ENCODE measurements at regions not wholly inside any gene's neighbourhood (a gene's known extent, or its start where the extent isn't known, plus 50 kb on each side); places are given as distances from the start of the nearest gene placed in this dataset.

GRCh38 chr4:30821275-30821674, 101.1 kb downstream of the PCDH7 start:
- H3K4me1 ChIP-seq (ENCODE audit: insufficient read depth, low read length), result no peaks in the 10 kb centered on the region
- intact Hi-C loops (cut with micrococcal nuclease), result no loop called here
- no peaks in the 10 kb centered on the region for H3K79me2 ChIP-seq (ENCODE audit: low read length)
- H3K36me3 ChIP-seq (ENCODE audit: low read depth, low read length), result no peaks in the 10 kb centered on the region
- POLR2A ChIA-PET (ENCODE audit: unreplicated experiment), result no interaction called here
- H3K9me3 ChIP-seq (ENCODE audit: low read length), result no peaks in the 10 kb centered on the region
- no peak overlapping the region for H3K4me3 ChIP-seq (ENCODE audit: low read length)
- CTCF ChIA-PET, result no interaction called here
- DNase-seq, result peak; percentile 13
- no peak overlapping the region for H3K4me2 ChIP-seq (ENCODE audit: low read length)
- no peaks in the 10 kb centered on the region for H4K20me1 ChIP-seq (ENCODE audit: low read length)
- no TSS peak for BruUV-seq (replicated peaks)
- H3K27me3 ChIP-seq (ENCODE audit: low read length), result no peaks in the 10 kb centered on the region
- no peak overlapping the region for H3K9ac ChIP-seq (ENCODE audit: low read length)
- H2AFZ ChIP-seq (ENCODE audit: low read length), result no peak overlapping the region
- no peak overlapping the region for H3K27ac ChIP-seq (ENCODE audit: low read length)
- no peaks in the 10 kb centered on the region for H3F3A ChIP-seq (ENCODE audit: low read length, unreplicated experiment)
- ATAC-seq, result no peak
- H3K9me2 ChIP-seq (replicated peaks; ENCODE audit: low read length), result no peaks in the 10 kb centered on the region
- TF ChIP-seq CTCF (conservative IDR thresholded peaks at IDR 0.05; ENCODE audit: low read depth, low read length) (no peak), EZH2 (IDR thresholded peaks at IDR 0.05; ENCODE audit: low read length, unreplicated experiment) (no peak), EZH2phosphoT487 (IDR thresholded peaks at IDR 0.05; ENCODE audit: borderline replicate concordance, low read length) (no peak)

DNA sequence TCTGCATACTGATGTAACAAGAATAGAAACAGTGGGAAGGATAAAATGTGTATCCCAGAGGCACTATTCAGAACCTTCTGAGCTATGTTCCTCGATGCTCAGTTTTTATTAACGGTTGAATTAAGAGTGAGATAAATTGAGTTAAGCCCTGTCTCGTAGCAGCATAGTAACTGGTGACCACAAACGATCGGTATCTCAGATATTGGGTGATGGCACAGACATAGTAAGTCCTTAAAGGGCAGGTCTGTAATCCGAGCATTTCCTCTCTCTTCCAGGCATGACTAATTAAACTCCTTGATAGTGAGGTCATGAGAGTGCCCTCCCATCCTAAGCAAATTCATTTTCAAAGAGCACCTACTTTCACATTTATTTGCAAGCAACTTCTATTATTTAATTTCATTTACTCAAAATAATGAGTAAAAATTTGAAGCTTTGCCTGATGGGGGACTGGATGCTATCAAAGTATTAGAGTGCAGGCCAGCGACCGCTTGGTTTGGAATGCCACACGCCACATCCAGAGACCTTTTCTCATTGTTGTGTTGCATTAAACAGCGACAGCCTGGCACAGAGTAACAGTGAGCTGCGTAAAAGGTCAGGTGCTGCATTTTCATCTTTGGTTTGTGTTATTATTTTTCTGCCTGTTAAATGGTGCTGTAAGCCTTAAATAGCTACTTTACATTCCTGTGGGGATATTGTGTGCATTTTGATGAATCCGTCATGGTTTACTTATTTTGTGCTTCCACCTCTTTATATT, 101.9 kb downstream of the PCDH7 start:
- ChIA-PET POLR2A (ENCODE audit: unreplicated experiment) (no interaction called here), CTCF (no interaction called here)
- peak; percentile 19 for DNase-seq

More for the DNA sequence above, 101.9 kb downstream of the PCDH7 start:
- BruUV-seq (replicated peaks), result no TSS peak
- Histone ChIP-seq H2AFZ (ENCODE audit: low read length) (no peak overlapping the region), H3K36me3 (ENCODE audit: low read depth, low read length) (no peaks in the 10 kb centered on the region), H3K27ac (ENCODE audit: low read length) (no peak overlapping the region), H3F3A (ENCODE audit: low read length, unreplicated experiment) (no peaks in the 10 kb centered on the region), H3K79me2 (ENCODE audit: low read length) (no peaks in the 10 kb centered on the region), H3K4me2 (ENCODE audit: low read length) (no peak overlapping the region), H3K9me3 (ENCODE audit: low read length) (no peaks in the 10 kb centered on the region), H3K9ac (ENCODE audit: low read length) (no peak overlapping the region), H3K27me3 (ENCODE audit: low read length) (no peaks in the 10 kb centered on the region), H4K20me1 (ENCODE audit: low read length) (no peaks in the 10 kb centered on the region), H3K4me3 (ENCODE audit: low read length) (no peak overlapping the region), H3K4me1 (ENCODE audit: insufficient read depth, low read length) (no peaks in the 10 kb centered on the region), H3K9me2 (replicated peaks; ENCODE audit: low read length) (no peaks in the 10 kb centered on the region)
- ATAC-seq, result 0 out of 2 replicates have a peak, but pooled peaks have one; percentile 35
- TF ChIP-seq EZH2phosphoT487 (IDR thresholded peaks at IDR 0.05; ENCODE audit: borderline replicate concordance, low read length) (no peak), CTCF (conservative IDR thresholded peaks at IDR 0.05; ENCODE audit: low read depth, low read length) (no peak), EZH2 (IDR thresholded peaks at IDR 0.05; ENCODE audit: low read length, unreplicated experiment) (no peak)
- intact Hi-C loops (cut with micrococcal nuclease), result no loop called here
